A673 (cell line): ENCODE measurements at regions not wholly inside any gene's neighbourhood (a gene's known extent, or its start where the extent isn't known, plus 50 kb on each side); places are given as distances from the start of the nearest gene placed in this dataset.

Experiments
- BruUV-seq: library from RNA; stranded (reverse); fragments of 400-500 nt; replicated peaks from 2 replicates; lab custom pipeline; 2021; lab: Mats Ljungman, UMichigan
- CTCF ChIA-PET: fragments of 300-600 bp; sonication (Branson Sonifier 250); formaldehyde crosslinking; loops from one replicate; lab custom pipeline; 2022; ENCODE audit warnings: antibody characterized with exemption; lab: Charles Lee
- POLR2A ChIA-PET: fragments of 300-600 bp; sonication (Branson Sonifier 250); formaldehyde crosslinking; loops from one replicate; lab custom pipeline; 2022; ENCODE audit warnings: antibody characterized with exemption; ENCODE audit not compliant: low non-redundant PET; lab: Charles Lee
- DNase-seq: peaks from one replicate; pipeline ENCODE4 v3.0.0-alpha.2; 2015; ENCODE audit warnings: low spot score
- H3K27ac ChIP-seq: fragments of 200-600 bp; sonication (generic); 2 replicates; pipeline ENCODE4 v1.5.1; 2016; ENCODE audit warnings: mixed run types, low read depth, mild to moderate bottlenecking, mixed read lengths, antibody characterized with exemption, low read length; ENCODE audit not compliant: poor library complexity, severe bottlenecking
- H3K27me3 ChIP-seq: fragments of 200-600 bp; sonication (generic); replicated peaks from 2 replicates; pipeline ENCODE4 v1.6.1; 2017; ENCODE audit warnings: mixed run types, low read depth, mild to moderate bottlenecking, mixed read lengths, antibody characterized with exemption, low read length; ENCODE audit not compliant: insufficient read depth, poor library complexity
- H3K36me3 ChIP-seq: fragments of 200-600 bp; sonication (generic); 2 replicates; pipeline ENCODE4 v1.6.1; 2016; ENCODE audit warnings: mixed run types, mild to moderate bottlenecking, mixed read lengths, antibody characterized with exemption, low read length; ENCODE audit not compliant: insufficient read depth, poor library complexity, severe bottlenecking
- H3K4me1 ChIP-seq: fragments of 200-600 bp; sonication (generic); 2 replicates; pipeline ENCODE4 v1.6.1; 2017; ENCODE audit warnings: mixed run types, mild to moderate bottlenecking, mixed read lengths, antibody characterized with exemption, low read length; ENCODE audit not compliant: insufficient read depth, poor library complexity, severe bottlenecking
- H3K4me3 ChIP-seq: fragments of 200-600 bp; sonication (generic); 2 replicates; pipeline ENCODE4 v1.5.1; 2016; ENCODE audit warnings: low read depth, mixed run types, mild to moderate bottlenecking, mixed read lengths, low read length; ENCODE audit not compliant: poor library complexity, severe bottlenecking
- H3K9me3 ChIP-seq: fragments of 200-600 bp; sonication (generic); 2 replicates; pipeline ENCODE4 v1.6.1; 2016; ENCODE audit warnings: mixed run types, low read depth, mild to moderate bottlenecking, mixed read lengths, antibody characterized with exemption, low read length; ENCODE audit not compliant: poor library complexity, severe bottlenecking
- CTCF ChIP-seq: fragments of 300-800, 200-600 bp; sonication (generic); conservative IDR thresholded peaks from 2 replicates; pipeline ENCODE4 v1.5.1; 2017; ENCODE audit warnings: low read depth, mild to moderate bottlenecking, antibody characterized with exemption, low read length, moderate library complexity, mixed read lengths
- EZH2 ChIP-seq: fragments of 200-600 bp; sonication (generic); IDR thresholded peaks from 2 replicates; pipeline ENCODE4 v1.6.1; 2017; ENCODE audit warnings: borderline replicate concordance, low read depth, mild to moderate bottlenecking, mixed read lengths, antibody characterized with exemption, low read length; ENCODE audit not compliant: poor library complexity, severe bottlenecking
- intact Hi-C: fragments of 100-400 bp; cut with micrococcal nuclease; formaldehyde crosslinking; loops from one replicate; pipeline ENCODE4 v1.10.0; 2022; ENCODE audit not compliant: unreplicated experiment

DNA sequence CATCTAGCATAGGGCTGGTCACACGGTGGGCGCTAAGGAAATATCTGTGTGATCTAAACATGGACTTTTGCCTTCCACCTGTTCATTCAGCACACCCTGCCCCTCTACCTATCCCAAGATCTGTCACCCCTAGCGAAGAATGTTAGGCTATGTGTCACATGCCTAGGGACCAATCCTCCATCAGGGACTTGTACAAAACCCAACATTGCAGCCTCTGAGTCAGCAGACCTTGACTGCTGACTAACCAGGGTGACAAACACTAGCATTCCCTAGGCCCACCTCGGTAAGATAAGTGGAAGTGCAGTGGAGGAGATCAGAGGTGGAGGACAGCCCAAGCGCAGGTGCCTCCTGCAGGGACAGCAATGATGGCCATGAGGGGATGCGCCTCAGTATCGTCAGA, 99.2 kb downstream of the SOX11 start:
- H3K27me3 ChIP-seq: no peaks in the 10 kb centered on the region
- intact Hi-C loops: no loop called here
- no TSS peak for BruUV-seq
- ChIA-PET POLR2A (no interaction called here), CTCF (no interaction called here)
- H3K9me3 ChIP-seq: peaks cover 5% of the 10 kb centered on the region
- no peak overlapping the region for H3K4me3 ChIP-seq
- H3K27ac ChIP-seq: no peak overlapping the region
- no peaks in the 10 kb centered on the region for H3K36me3 ChIP-seq
- TF ChIP-seq CTCF (no peak), EZH2 (no peak)
- no peak for DNase-seq
- H3K4me1 ChIP-seq: no peaks in the 10 kb centered on the region

- CTCF ChIA-PET: interaction anchor here (0.6 kb wide), 1 partner anchor 911 kb away, joined by 3 read pairs; no protein-coding TSS in a partner anchor
- H3K4me3 ChIP-seq: no peak overlapping the region
- intact Hi-C loops: no loop called here
Measured at GRCh38 chr2:5794012-5794411, 101.8 kb downstream of the SOX11 start.

DNA sequence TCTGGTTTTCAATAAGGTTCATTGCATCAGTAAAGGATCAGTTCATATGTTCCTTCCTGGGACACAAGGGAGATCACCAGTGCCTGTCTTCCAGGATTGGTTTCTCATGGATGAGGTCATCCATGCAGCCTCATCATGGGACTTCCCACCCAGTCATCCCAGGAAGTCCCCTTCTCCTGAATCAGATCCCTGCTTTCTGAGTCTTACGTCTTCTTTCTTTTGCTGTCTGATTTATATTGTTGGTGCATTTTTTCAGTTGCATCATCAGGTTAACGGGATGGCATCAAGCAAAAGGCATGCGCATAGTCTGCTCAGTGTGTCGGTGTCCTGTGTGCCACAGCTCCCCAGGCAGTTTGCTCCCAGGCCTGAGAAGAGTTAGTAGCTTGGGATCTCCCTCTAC, 105.9 kb downstream of the SOX11 start:
- intact Hi-C loops: no loop called here
- ChIA-PET CTCF (no interaction called here), POLR2A (no interaction called here)
- H3K9me3 ChIP-seq: peaks cover 6% of the 10 kb centered on the region
- no peaks in the 10 kb centered on the region for H3K36me3 ChIP-seq
- TF ChIP-seq EZH2 (no peak), CTCF (no peak)
- H3K27ac ChIP-seq: no peak overlapping the region
- BruUV-seq: no TSS peak
- DNase-seq: peak; percentile 4
- no peak overlapping the region for H3K4me3 ChIP-seq
- no peaks in the 10 kb centered on the region for H3K4me1 ChIP-seq
- no peaks in the 10 kb centered on the region for H3K27me3 ChIP-seq

More at GRCh38 chr2:5794012-5794411, 101.8 kb downstream of the SOX11 start:
- Histone ChIP-seq H3K4me1 (no peaks in the 10 kb centered on the region), H3K9me3 (no peaks in the 10 kb centered on the region), H3K27ac (no peak overlapping the region), H3K27me3 (no peaks in the 10 kb centered on the region), H3K36me3 (no peaks in the 10 kb centered on the region)
- no TSS peak for BruUV-seq
- TF ChIP-seq EZH2: no peak
- TF ChIP-seq CTCF: no peak
- DNase-seq: no peak
- POLR2A ChIA-PET: no interaction called here
